D721Med (cell line): ENCODE measurements at regions not wholly inside any gene's neighbourhood (a gene's known extent, or its start where the extent isn't known, plus 50 kb on each side); places are given as distances from the start of the nearest gene placed in this dataset.
"Not testable (repeated sequence)": the region's sequence is repeated elsewhere in the genome, so short reads cannot be mapped to it uniquely, and the experiment has no call there.

ENCODE experiments used
- DNase-seq: peaks from one replicate; pipeline ENCODE4 v3.0.0; 2011; ENCODE audit warnings: low spot score; ENCODE audit not compliant: insufficient read length
- FAIRE-seq: peaks from 2 replicates; lab custom pipeline; 2011; peaks lifted over from hg19 to GRCh38; lab: Jason Lieb, UNC
- TF ChIP-seq, protein P1 (sequence below): IDR thresholded peaks from 2 replicates; pipeline ENCODE4 v1.5.1; 2012; ENCODE audit warnings: mild to moderate bottlenecking, control low read depth; ENCODE audit not compliant: insufficient read depth; ENCODE audit errors: missing control alignments

DNA sequence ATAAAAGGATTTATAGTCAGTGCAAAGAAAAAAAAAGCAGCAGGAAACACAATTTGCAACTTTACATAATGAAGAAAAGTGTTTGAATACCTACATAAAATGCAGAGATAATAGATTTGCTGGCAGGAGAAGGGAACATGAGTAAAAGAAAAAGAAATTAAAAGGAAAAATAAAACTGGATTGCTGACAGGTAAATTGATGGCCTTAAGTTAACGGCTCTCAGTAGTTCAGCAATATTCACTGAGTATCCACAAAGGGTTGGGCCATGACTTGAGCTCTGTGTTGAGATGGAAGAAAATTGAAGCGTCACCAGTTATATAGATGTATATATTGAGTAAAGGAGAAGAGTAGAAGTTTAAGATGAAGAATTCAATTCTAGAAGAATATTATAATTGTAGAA is 330.1 kb upstream of the VCX start:
- DNase-seq (no peak), FAIRE-seq (no peak)
- TF ChIP-seq, protein P1, sequence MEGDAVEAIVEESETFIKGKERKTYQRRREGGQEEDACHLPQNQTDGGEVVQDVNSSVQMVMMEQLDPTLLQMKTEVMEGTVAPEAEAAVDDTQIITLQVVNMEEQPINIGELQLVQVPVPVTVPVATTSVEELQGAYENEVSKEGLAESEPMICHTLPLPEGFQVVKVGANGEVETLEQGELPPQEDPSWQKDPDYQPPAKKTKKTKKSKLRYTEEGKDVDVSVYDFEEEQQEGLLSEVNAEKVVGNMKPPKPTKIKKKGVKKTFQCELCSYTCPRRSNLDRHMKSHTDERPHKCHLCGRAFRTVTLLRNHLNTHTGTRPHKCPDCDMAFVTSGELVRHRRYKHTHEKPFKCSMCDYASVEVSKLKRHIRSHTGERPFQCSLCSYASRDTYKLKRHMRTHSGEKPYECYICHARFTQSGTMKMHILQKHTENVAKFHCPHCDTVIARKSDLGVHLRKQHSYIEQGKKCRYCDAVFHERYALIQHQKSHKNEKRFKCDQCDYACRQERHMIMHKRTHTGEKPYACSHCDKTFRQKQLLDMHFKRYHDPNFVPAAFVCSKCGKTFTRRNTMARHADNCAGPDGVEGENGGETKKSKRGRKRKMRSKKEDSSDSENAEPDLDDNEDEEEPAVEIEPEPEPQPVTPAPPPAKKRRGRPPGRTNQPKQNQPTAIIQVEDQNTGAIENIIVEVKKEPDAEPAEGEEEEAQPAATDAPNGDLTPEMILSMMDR, result no peak

DNA sequence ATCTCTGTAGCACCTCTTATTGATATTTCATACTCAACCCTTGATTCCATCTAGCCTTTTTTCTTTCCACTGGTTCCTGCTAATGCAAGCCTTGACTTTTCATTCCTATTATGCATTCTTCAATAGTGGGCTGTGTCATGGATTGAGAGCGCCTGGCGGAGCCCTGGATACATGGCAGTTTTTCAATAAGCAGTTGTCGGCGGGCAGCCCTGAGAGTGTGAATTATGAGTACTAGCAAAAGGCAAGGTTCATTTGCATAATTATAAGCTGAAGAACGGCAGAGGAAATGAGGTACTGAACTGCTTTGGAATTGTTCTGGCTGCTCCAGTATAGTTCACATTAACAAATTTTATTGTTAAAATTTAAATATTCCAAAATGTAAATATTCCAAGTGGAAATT is 339.7 kb upstream of the VCX start:
- TF ChIP-seq, protein P1, result no peak
- no peak for FAIRE-seq
- DNase-seq, result no peak

DNA sequence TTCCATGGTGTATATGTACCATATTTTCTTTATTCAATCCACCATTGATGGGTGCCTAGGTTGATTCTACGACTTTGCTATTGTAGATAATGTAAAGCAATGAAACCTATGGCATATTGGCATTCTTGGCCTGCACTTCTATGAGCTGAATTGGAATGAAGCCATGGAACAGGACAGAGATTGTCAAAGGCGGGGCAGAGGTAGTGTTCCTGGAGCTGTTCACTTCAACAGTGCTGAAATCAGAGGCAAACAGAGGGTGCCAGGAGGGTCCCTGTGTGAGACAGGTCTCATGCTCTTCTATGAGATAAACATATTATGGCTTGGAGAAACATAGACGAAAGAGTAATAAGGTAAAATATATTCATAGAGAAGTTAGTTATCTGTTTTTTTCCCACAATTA is 342.6 kb upstream of the VCX start:
- TF ChIP-seq, protein P1, result no peak
- DNase-seq (no peak), FAIRE-seq (no peak)

DNA sequence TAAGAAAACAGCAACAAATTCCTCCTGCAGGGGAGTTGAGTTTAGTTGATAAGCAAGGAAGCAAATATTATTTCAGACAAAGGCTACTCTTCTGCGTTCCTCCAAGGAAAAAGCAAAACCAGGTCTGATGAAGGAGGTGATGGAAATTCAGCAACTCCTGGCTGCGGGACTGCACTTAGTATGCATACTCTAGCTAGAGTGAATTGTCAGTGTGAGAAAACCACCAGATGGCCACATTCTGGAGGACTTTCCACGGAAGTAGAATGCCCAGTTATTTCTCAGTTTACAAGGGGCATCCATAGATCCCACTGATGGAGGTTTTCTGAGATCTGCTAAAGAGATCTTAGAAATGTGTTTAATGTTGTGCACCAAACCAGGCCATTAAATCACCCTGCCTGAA is 338.6 kb upstream of the PUDP start:
- FAIRE-seq (no peak), DNase-seq (no peak)
- TF ChIP-seq, protein P1, result no peak

DNA sequence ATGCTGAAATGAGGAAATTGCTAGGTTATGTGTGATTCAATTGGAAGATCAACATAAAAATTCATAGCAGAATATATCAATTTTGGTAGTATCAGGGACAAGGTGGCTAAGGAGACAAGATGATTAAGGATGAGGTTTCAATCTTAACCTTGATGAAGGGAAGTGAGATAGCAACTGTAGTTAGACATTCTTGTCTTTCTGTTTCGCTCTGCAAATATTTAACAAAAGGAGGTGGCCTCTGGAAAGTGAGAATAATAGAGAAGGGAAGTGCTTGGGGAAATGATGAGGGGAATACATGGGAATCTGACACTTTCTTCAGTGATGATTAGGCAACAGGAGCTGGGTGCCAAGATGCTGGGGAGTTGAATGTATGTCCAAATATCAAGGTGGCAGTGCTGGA is 337.1 kb upstream of the PUDP start:
- no peak for FAIRE-seq
- no peak for DNase-seq
- TF ChIP-seq, protein P1, result no peak

DNA sequence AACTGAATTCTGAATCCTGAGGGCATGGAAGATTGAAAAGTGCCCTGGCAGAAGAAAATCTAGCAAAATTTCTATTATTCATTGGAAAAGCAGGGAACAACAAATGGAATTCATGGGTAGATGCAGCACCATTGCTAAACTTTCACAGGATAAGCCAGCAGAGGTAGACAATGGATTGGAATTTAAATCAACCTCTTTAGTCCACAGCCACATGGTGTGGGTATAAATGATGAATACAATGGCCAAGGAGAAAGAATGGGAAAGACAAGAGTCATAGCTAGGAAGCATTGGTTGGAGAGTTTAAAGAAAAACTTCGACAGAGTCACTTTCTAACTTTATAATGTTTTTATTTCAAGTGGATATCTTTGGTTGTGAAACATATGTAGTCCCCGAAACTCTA is 332.8 kb upstream of the PUDP start:
- FAIRE-seq (no peak), DNase-seq (no peak)
- TF ChIP-seq, protein P1, result no peak

DNA sequence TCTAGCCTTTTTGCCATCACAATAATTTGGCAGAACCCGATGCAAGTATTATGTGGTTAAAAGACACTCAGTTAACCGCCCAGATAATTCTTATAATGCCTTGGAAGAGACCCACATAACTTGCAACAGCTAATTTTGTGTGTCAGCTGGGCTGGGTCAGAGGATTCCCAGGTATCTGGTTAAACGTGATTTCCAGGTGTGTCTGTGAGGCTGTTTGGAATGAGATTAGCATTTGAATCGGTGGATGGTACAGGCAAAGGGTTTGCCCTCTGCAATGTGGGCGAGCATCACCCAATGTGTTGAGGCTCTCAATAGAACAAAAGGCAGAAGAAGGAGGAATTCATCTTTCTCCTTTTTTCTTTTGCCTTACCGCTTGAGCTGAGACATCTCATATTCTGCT is 314.2 kb upstream of the PUDP start:
- no peak for FAIRE-seq
- TF ChIP-seq, protein P1, result no peak
- no peak for DNase-seq

DNA sequence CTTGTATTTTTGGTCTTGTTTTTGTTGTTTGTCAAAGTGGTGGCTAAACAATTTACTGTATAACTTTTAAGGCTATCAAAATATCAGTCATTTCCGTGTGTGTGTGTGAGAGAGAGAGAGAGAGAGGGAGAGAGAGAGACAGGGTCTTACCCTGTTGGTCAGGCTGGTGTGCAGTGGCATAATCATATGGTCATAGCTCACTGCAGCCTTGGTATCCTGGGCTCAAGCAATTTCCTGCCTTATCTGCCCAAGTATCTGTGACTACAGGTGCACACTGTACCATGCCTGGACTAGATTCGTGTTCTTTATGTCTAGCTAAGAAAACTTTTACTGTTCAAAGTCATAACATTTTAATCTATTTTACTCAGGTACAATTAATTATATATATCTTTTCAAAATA is 313.1 kb upstream of the PUDP start:
- not testable (repeated sequence) for FAIRE-seq, DNase-seq
